Lower leg skin (tissue), 3 donors: ENCODE measurements at regions not wholly inside any gene's neighbourhood (a gene's known extent, or its start where the extent isn't known, plus 50 kb on each side); places are given as distances from the start of the nearest gene placed in this dataset.

Source experiments
- CTCF ChIP-seq, 3 donors: fragments of 450-650 bp; IDR thresholded peaks; one replicate each; pipeline ENCODE4 v1.5.1; 2016; ENCODE audit warnings: antibody characterized with exemption in 3 of 3, mild to moderate bottlenecking in 3 of 3, moderate library complexity in 2 of 3
- POLR2A ChIP-seq, 2 donors: fragments of 450-650 bp; IDR thresholded peaks; one replicate each; pipeline ENCODE4 v1.6.1; 2016 to 2017; ENCODE audit warnings: antibody characterized with exemption in 2 of 2, mild to moderate bottlenecking in 1 of 2, moderate library complexity in 1 of 2

- no peak for TF ChIP-seq POLR2A (IDR thresholded peaks at IDR 0.05)
- TF ChIP-seq CTCF (IDR thresholded peaks at IDR 0.05), result no peak
Measured at GRCh38 chr2:210798180-210798579, 241.8 kb downstream of the CPS1 start.
